GM12872 (cell line): ENCODE measurements at regions not wholly inside any gene's neighbourhood (a gene's known extent, or its start where the extent isn't known, plus 50 kb on each side); places are given as distances from the start of the nearest gene placed in this dataset.

Source experiments
- TF ChIP-seq, protein P1 (sequence below): IDR thresholded peaks from 3 replicates; pipeline ENCODE4 v1.5.1; 2011; ENCODE audit warnings: low read depth, mild to moderate bottlenecking, low read length, moderate library complexity; ENCODE audit not compliant: insufficient read depth

DNA sequence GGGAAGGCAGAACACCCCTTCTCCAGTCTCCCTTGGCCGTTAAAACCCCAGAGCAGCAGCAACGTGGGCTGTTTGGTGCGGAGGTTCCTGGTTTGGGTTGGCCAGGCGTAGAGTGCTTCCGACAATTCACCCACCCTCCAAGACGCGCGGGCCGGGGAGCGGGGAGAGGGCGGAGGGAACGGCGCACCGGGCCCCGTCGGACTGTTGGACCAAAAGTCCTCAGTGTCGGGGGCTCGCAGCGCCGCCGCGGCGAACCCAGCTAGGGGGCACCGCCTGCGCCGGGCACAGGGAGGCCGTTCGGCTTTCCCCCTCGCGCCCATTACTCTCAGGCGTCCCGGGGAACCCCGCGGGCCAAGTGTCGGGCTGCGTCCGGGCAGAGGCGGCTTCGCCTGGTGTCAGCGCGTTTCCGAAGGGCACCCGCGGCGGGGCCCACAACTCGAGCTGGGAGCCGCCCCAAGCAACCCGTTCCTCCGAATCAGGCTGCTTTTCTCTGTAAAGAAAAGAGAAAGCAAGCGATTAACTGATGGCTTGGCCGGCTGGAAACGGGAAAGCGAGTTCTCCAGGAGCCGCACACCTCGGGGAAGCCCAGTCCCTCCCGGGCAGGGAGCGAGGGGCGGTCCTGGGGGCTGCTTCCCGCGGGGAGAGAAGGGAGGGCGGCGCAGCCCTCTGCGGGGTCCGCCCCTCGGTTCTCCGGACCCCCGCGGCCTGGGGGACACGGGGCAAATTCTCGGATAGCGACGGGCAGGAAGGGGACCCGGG is 145.5 kb downstream of the ERCC6L2 start:
- TF ChIP-seq, protein P1, sequence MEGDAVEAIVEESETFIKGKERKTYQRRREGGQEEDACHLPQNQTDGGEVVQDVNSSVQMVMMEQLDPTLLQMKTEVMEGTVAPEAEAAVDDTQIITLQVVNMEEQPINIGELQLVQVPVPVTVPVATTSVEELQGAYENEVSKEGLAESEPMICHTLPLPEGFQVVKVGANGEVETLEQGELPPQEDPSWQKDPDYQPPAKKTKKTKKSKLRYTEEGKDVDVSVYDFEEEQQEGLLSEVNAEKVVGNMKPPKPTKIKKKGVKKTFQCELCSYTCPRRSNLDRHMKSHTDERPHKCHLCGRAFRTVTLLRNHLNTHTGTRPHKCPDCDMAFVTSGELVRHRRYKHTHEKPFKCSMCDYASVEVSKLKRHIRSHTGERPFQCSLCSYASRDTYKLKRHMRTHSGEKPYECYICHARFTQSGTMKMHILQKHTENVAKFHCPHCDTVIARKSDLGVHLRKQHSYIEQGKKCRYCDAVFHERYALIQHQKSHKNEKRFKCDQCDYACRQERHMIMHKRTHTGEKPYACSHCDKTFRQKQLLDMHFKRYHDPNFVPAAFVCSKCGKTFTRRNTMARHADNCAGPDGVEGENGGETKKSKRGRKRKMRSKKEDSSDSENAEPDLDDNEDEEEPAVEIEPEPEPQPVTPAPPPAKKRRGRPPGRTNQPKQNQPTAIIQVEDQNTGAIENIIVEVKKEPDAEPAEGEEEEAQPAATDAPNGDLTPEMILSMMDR: no peak

GRCh38 chr9:96020300-96020791 is 144.9 kb downstream of the ERCC6L2 start:
- TF ChIP-seq, protein P1: no peak
